Activated CD8-positive, alpha-beta T cell treated with anti-CD3 and anti-CD28 coated beads for 36 hours (primary cell): ENCODE measurements at regions not wholly inside any gene's neighbourhood (a gene's known extent, or its start where the extent isn't known, plus 50 kb on each side); places are given as distances from the start of the nearest gene placed in this dataset.
"Not testable (repeated sequence)": the region's sequence is repeated elsewhere in the genome, so short reads cannot be mapped to it uniquely, and the experiment has no call there.

ENCODE experiments used
- ATAC-seq: fragments of 200-7000 bp; cut with Tn5 transposase; one replicate; pipeline ENCODE4 v1.10.0; 2021; ENCODE audit warnings: mild to moderate bottlenecking, moderate library complexity
- CTCF ChIA-PET: fragments of 350-600 bp; sonication (Branson Sonifier 250); formaldehyde crosslinking; loops from one replicate; lab custom pipeline; 2021; ENCODE audit warnings: antibody characterized with exemption; lab: Charles Lee
- POLR2A ChIA-PET: fragments of 350-600 bp; sonication (Branson Sonifier 250); formaldehyde crosslinking; loops from one replicate; lab custom pipeline; 2021; ENCODE audit warnings: antibody characterized with exemption; lab: Charles Lee
- DNase-seq: peaks from one replicate; pipeline ENCODE4 v3.0.0-alpha.2; 2020
- H3K27ac Mint-ChIP-seq: one replicate; pipeline ENCODE4 v1.8.0; 2021; ENCODE audit warnings: mild to moderate bottlenecking, mixed read lengths
- H3K27me3 Mint-ChIP-seq: one replicate; pipeline ENCODE4 v1.8.0; 2021; ENCODE audit warnings: mixed read lengths
- H3K36me3 Mint-ChIP-seq: one replicate; pipeline ENCODE4 v1.8.0; 2021; ENCODE audit warnings: low read depth, mixed read lengths
- H3K4me1 Mint-ChIP-seq: one replicate; pipeline ENCODE4 v1.8.0; 2021; ENCODE audit warnings: low read depth, mixed read lengths
- H3K4me3 Mint-ChIP-seq: one replicate; pipeline ENCODE4 v1.8.0; 2021; ENCODE audit warnings: mild to moderate bottlenecking, moderate library complexity, mixed read lengths
- H3K9me3 Mint-ChIP-seq: one replicate; pipeline ENCODE4 v1.8.0; 2021; ENCODE audit warnings: mixed read lengths
- intact Hi-C: fragments of 100-400 bp; cut with micrococcal nuclease; formaldehyde crosslinking; loops from one replicate; pipeline ENCODE4 v1.10.0; 2022
- TF ChIP-seq, protein P1 (sequence below): fragments of 200-600 bp; IDR thresholded peaks from one replicate; pipeline ENCODE4 v1.8.0; 2022; ENCODE audit warnings: antibody characterized with exemption, mild to moderate bottlenecking

DNA sequence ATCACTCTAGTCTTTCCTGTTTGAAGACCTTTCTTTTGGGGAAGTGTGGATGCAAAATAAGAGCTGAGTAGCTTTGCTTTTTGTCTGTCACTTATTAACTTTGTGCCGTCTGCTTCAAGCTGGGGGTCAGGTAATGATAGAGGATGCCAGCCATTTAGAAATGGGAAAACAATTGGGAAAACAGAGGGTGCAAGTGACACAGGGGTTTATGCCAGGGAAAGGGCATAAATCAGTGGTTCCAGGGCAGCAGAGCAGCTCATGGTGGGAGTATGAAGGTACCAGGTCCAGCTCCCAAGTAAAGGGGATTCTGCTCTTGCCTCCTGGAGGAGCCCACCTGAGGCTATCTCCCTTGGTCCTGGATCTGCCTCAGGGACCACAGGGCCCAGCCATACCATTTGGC, 91.9 kb upstream of the GPR50 start:
- intact Hi-C loops: loop anchor here (5.0 kb wide), 1 partner anchor 312 kb away; no protein-coding TSS in a partner anchor
- H3K27me3 Mint-ChIP-seq: peaks cover 23% of the 10 kb centered on the region
- ChIA-PET CTCF (interaction anchor here (5.6 kb wide), 1 partner anchor 313 kb away, joined by 80 read pairs; no protein-coding TSS in a partner anchor), POLR2A (no interaction called here)
- H3K27ac Mint-ChIP-seq: no peak overlapping the region
- DNase-seq (no peak), ATAC-seq (no peak)
- H3K4me1 Mint-ChIP-seq: peaks cover 2% of the 10 kb centered on the region
- no peak overlapping the region for H3K4me3 Mint-ChIP-seq
- TF ChIP-seq, protein P1, sequence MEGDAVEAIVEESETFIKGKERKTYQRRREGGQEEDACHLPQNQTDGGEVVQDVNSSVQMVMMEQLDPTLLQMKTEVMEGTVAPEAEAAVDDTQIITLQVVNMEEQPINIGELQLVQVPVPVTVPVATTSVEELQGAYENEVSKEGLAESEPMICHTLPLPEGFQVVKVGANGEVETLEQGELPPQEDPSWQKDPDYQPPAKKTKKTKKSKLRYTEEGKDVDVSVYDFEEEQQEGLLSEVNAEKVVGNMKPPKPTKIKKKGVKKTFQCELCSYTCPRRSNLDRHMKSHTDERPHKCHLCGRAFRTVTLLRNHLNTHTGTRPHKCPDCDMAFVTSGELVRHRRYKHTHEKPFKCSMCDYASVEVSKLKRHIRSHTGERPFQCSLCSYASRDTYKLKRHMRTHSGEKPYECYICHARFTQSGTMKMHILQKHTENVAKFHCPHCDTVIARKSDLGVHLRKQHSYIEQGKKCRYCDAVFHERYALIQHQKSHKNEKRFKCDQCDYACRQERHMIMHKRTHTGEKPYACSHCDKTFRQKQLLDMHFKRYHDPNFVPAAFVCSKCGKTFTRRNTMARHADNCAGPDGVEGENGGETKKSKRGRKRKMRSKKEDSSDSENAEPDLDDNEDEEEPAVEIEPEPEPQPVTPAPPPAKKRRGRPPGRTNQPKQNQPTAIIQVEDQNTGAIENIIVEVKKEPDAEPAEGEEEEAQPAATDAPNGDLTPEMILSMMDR: no peak
- H3K36me3 Mint-ChIP-seq: no peaks in the 10 kb centered on the region
- H3K9me3 Mint-ChIP-seq: no peaks in the 10 kb centered on the region

DNA sequence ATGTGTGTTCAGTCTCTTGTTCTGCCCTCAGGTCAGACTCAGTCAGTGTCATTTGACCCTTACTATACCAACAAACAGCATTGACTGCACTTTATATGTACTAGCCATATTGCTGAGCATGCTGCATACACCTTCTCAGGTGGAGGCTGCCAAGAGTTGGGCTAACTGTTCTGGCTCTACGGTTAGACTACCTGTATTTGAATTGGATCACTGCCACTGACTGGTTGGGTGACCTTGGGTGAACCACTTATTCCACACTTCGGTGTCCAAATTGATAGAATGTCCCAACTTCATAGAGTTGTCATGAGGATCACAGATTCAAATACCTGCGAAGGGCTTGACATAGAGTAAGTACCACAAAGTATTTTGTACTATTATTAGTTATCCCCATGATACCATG, 91.2 kb upstream of the GPR50 start:
- no peak overlapping the region for H3K4me3 Mint-ChIP-seq
- TF ChIP-seq, protein P1: no peak
- intact Hi-C loops: no loop called here

DNA sequence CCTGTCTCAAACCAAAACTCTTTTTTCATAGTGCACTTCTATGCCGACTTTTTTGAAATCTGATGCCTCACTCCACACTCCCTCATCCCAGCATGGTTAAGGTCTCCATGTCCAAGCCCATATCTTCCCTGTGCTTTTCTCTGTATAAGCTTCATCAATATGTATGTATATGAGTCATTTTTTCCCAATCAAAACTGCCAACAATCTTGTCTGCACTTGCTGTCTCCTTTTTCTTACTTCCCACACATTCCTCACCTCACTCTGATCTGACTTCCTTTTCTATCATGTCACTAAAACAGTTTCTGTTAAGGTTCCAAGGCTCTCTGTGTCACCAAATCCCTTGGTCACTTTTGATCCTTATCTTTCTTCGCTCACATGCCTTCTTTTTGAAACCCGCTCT, 88.2 kb upstream of the GPR50 start:
- no peaks in the 10 kb centered on the region for H3K9me3 Mint-ChIP-seq
- intact Hi-C loops: no loop called here
- POLR2A ChIA-PET: no interaction called here
- ATAC-seq (no peak), DNase-seq (no peak)
- H3K36me3 Mint-ChIP-seq: no peaks in the 10 kb centered on the region
- CTCF ChIA-PET: no interaction called here
- H3K4me3 Mint-ChIP-seq: no peak overlapping the region
- no peaks in the 10 kb centered on the region for H3K4me1 Mint-ChIP-seq
- H3K27me3 Mint-ChIP-seq: peaks cover 20% of the 10 kb centered on the region
- H3K27ac Mint-ChIP-seq: no peak overlapping the region
- TF ChIP-seq, protein P1: no peak

More for the DNA sequence above, 91.2 kb upstream of the GPR50 start:
- Mint-ChIP-seq H3K4me1 (peaks cover 2% of the 10 kb centered on the region), H3K36me3 (no peaks in the 10 kb centered on the region), H3K9me3 (no peaks in the 10 kb centered on the region), H3K27ac (no peak overlapping the region), H3K27me3 (peaks cover 20% of the 10 kb centered on the region)
- POLR2A ChIA-PET: no interaction called here
- CTCF ChIA-PET: interaction anchor here (5.6 kb wide), 1 partner anchor 313 kb away, joined by 80 read pairs; no protein-coding TSS in a partner anchor
- DNase-seq: no peak
- ATAC-seq: no peak

DNA sequence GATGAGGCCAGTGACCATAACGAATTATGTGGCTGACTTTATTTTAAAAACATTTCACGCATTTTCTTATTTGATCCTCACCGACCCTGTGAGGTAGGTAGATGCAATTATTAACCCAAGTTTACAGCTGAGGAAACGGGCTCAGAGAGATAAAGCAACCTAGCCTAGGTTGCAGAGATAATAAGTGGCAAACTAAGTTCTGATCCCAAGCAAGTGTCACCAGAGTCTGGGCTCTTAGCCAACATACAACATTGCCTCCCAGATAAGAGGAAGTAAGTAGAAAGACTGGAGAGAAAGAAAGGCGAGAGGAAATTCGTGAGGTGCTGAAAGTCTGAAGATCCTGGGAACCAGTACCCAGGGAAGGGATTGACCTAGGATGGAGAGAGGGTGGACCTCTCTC, 77.4 kb upstream of the GPR50 start:
- intact Hi-C loops: no loop called here
- no peak overlapping the region for H3K4me3 Mint-ChIP-seq
- no peak for ATAC-seq
- H3K27me3 Mint-ChIP-seq: peaks cover 8% of the 10 kb centered on the region
- ChIA-PET CTCF (no interaction called here), POLR2A (no interaction called here)
- no peaks in the 10 kb centered on the region for H3K36me3 Mint-ChIP-seq
- TF ChIP-seq, protein P1: no peak
- H3K27ac Mint-ChIP-seq: no peak overlapping the region
- no peaks in the 10 kb centered on the region for H3K4me1 Mint-ChIP-seq
- no peaks in the 10 kb centered on the region for H3K9me3 Mint-ChIP-seq
- DNase-seq: no peak

DNA sequence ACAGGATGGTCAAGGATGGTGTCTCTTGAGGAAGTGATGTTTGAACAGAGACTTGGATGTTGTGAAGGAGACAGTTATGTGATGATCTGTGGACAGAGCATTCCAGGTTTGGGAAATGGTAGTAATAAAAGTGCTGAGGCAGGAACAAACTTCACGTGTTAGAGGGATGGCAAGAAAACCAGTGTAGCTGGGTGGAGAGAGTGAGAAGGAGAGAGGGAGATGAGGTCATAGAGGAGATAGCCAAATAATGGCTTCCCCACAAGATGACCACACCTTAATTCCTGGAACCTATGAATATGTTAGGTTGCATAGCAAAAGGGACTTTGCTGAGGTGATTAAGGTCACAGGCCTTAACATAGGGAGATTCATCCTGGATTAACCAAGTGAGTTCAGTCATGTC, 75.6 kb upstream of the GPR50 start:
- no peaks in the 10 kb centered on the region for H3K9me3 Mint-ChIP-seq
- no peaks in the 10 kb centered on the region for H3K4me1 Mint-ChIP-seq
- H3K36me3 Mint-ChIP-seq: no peaks in the 10 kb centered on the region
- TF ChIP-seq, protein P1: no peak
- DNase-seq (no peak), ATAC-seq (no peak)
- no peak overlapping the region for H3K4me3 Mint-ChIP-seq
- POLR2A ChIA-PET: no interaction called here
- H3K27ac Mint-ChIP-seq: no peak overlapping the region
- H3K27me3 Mint-ChIP-seq: peaks cover 12% of the 10 kb centered on the region
- intact Hi-C loops: no loop called here
- CTCF ChIA-PET: no interaction called here

DNA sequence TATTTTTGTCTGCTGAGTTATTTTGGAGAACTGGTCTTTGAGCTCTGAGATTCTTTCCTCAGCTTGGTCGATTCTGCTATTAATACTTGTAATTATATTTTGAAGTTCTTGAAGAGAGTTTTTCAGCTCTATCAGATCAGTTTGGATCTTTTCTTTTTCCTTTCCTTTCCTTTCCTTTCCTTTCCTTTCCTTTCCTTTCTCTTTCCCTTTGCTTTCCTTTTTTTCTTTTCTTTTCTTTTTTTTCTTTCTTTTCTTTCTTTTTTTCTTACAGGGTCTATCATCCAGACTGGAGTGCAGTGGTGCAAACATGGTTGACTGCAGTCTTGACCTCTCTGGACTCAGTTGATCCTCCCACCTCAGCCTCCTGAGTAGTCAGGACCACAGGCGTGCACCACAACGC, 63.2 kb upstream of the GPR50 start:
- H3K9me3 Mint-ChIP-seq, H3K36me3 Mint-ChIP-seq, DNase-seq, H3K4me1 Mint-ChIP-seq, CTCF ChIA-PET, POLR2A ChIA-PET, H3K27me3 Mint-ChIP-seq, ATAC-seq, intact Hi-C loops, H3K4me3 Mint-ChIP-seq, H3K27ac Mint-ChIP-seq: not testable (repeated sequence)
